GM06990 (cell line): ENCODE measurements at regions not wholly inside any gene's neighbourhood (a gene's known extent, or its start where the extent isn't known, plus 50 kb on each side); places are given as distances from the start of the nearest gene placed in this dataset.

Source experiments
- DNase-seq: peaks from one replicate; pipeline ENCODE4 v3.0.0-alpha.2; 2011; ENCODE audit not compliant: insufficient read length; ENCODE audit errors: extremely low read depth
- H3K27me3 ChIP-seq: replicated peaks from 2 replicates; pipeline ENCODE4 v1.6.0; 2011; ENCODE audit warnings: low read length; ENCODE audit not compliant: control insufficient read depth, insufficient read depth
- H3K36me3 ChIP-seq: 2 replicates; pipeline ENCODE4 v1.5.1; 2011; ENCODE audit warnings: low read length; ENCODE audit not compliant: control insufficient read depth, insufficient read depth
- H3K4me3 ChIP-seq: replicated peaks from 2 replicates; pipeline ENCODE4 v1.5.1; 2011; ENCODE audit warnings: low read depth, mild to moderate bottlenecking, control low read depth, low read length
- TF ChIP-seq, protein P1 (sequence below): IDR thresholded peaks from 2 replicates; pipeline ENCODE4 v1.5.1; 2011; ENCODE audit warnings: low read length, control low read depth, mild to moderate bottlenecking, inconsistent platforms; ENCODE audit not compliant: insufficient read depth, poor library complexity, severe bottlenecking

DNA sequence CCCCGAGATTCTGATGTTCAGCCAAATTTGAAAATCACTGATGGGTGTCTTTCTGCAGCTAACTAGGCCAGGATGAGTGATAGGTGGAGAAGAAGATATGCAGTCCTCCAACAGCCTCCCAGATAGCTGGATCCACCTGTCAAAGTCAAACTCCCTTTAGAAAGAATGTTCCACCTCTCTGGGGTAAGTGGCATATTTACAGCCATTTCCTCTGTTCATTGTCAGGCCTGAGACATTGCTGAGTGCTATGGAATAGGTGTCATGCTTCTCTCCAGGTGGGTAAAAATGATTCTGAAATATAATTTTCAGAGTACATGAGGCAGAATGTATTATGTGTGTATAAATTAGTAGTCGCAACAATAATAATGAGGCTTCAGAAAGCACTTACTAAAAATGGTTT, 316.8 kb downstream of the TTLL7 start:
- TF ChIP-seq, protein P1, sequence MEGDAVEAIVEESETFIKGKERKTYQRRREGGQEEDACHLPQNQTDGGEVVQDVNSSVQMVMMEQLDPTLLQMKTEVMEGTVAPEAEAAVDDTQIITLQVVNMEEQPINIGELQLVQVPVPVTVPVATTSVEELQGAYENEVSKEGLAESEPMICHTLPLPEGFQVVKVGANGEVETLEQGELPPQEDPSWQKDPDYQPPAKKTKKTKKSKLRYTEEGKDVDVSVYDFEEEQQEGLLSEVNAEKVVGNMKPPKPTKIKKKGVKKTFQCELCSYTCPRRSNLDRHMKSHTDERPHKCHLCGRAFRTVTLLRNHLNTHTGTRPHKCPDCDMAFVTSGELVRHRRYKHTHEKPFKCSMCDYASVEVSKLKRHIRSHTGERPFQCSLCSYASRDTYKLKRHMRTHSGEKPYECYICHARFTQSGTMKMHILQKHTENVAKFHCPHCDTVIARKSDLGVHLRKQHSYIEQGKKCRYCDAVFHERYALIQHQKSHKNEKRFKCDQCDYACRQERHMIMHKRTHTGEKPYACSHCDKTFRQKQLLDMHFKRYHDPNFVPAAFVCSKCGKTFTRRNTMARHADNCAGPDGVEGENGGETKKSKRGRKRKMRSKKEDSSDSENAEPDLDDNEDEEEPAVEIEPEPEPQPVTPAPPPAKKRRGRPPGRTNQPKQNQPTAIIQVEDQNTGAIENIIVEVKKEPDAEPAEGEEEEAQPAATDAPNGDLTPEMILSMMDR = no peak
- Histone ChIP-seq H3K27me3 (no peaks in the 10 kb centered on the region; the same call in 1 of the 2 replicates), H3K36me3 (no peaks in the 10 kb centered on the region), H3K4me3 (no peak overlapping the region)
- no peak for DNase-seq

DNA sequence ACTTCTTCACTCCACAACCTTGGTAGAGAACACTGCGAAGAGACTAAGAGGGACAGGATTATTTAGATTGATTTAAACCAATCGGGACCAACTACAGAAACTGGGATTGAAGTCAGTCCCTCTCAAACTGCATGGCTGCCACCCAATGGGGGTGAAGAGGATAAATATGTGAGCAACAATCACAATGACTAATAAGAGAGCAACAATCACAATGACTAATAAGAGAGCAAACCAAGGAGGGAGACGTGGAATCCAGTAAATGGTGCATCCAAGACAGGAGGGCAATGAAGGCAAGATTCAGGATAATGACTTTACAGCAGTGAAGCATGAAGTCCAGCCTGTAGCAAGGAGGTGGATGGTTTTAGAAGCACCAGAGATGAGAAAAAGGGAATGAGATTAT, 322.8 kb downstream of the TTLL7 start:
- H3K27me3 ChIP-seq = no peaks in the 10 kb centered on the region; the same call in 1 of the 2 replicates
- H3K36me3 ChIP-seq = no peaks in the 10 kb centered on the region
- no peak for DNase-seq
- TF ChIP-seq, protein P1 = no peak
- no peak overlapping the region for H3K4me3 ChIP-seq

DNA sequence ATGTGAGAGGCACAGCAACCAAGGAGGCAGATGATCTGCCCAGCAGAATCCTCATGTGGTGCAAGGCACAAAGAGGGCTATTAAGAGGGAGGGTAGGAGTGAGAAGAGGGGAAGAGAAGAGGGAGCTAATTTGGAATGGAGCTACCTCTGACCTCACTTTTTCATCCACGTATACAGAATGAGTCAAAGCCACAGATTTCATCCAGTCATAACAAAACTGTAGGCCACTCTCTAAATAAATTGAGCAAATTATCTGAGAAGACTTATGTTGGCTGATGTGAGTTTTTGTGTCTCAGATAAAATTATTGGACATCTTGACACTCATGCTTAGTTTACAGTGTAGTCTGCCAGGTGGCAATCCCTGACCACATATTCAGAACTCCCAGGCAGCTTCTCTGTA, 325.6 kb downstream of the TTLL7 start:
- no peak for DNase-seq
- no peak overlapping the region for H3K4me3 ChIP-seq
- no peaks in the 10 kb centered on the region; the same call in 1 of the 2 replicates for H3K27me3 ChIP-seq
- TF ChIP-seq, protein P1 = no peak
- H3K36me3 ChIP-seq = no peaks in the 10 kb centered on the region

GRCh38 chr1:83671586-83671985, 327.3 kb downstream of the TTLL7 start:
- no peak for DNase-seq
- Histone ChIP-seq H3K4me3 (no peak overlapping the region), H3K27me3 (no peaks in the 10 kb centered on the region), H3K36me3 (no peaks in the 10 kb centered on the region)
- TF ChIP-seq, protein P1 = no peak

GRCh38 chr1:83670909-83671565, 327.9 kb downstream of the TTLL7 start:
- Histone ChIP-seq H3K4me3 (no peak overlapping the region), H3K27me3 (no peaks in the 10 kb centered on the region), H3K36me3 (no peaks in the 10 kb centered on the region)
- TF ChIP-seq, protein P1 = no peak
- DNase-seq = no peak
